ENCODE measurements at regions not wholly inside any gene's neighbourhood (a gene's known extent, or its start where the extent isn't known, plus 50 kb on each side); places are given as distances from the start of the nearest gene placed in this dataset.
A peak's percentile ranks its signal among the peaks of the same experiment; 100 is the strongest.

DNA sequence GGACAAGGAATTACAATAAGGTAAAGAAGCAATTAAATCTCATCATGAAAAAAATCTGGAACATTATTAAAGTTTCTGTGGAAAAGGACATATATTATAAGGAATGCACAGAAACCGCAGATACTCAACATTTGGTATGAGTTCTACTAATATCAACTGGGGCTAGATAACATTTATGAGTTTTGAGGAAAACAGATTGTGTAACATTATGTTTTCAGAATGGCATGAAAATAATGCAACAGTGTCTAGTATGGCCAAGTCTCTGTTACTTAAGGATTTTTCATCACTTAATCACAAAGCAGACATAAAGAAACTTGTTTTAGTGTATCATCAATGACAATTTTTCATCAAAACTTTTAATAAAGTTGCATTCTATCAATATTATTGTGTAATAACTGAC, 785.0 kb downstream of the GLUD2 start:
- no peak for DNase-seq (ENCODE audit: low spot score)
- Mint-ChIP-seq H3K4me3 (ENCODE audit: unreplicated experiment) (no peak overlapping the region), H3K9me3 (ENCODE audit: low read depth) (peaks cover 10% of the 10 kb centered on the region), H3K36me3 (ENCODE audit: low read depth) (no peaks in the 10 kb centered on the region), H3K4me1 (ENCODE audit: low read depth) (no peaks in the 10 kb centered on the region), H3K27me3 (ENCODE audit: low read depth) (no peaks in the 10 kb centered on the region), H3K27ac (ENCODE audit: unreplicated experiment) (no peak overlapping the region)
- TF ChIP-seq CTCF (IDR thresholded peaks at IDR 0.05): no peak

GRCh38 chrX:121836000-121836399, 788.6 kb downstream of the GLUD2 start:
- no peaks in the 10 kb centered on the region for H3K36me3 Mint-ChIP-seq (ENCODE audit: low read depth)
- no peak for TF ChIP-seq CTCF (IDR thresholded peaks at IDR 0.05)
- H3K4me3 Mint-ChIP-seq (ENCODE audit: unreplicated experiment): no peak overlapping the region
- no peak for DNase-seq (ENCODE audit: low spot score)
- H3K27ac Mint-ChIP-seq (ENCODE audit: unreplicated experiment): no peak overlapping the region
- no peaks in the 10 kb centered on the region for H3K4me1 Mint-ChIP-seq (ENCODE audit: low read depth)
- no peaks in the 10 kb centered on the region for H3K27me3 Mint-ChIP-seq (ENCODE audit: low read depth)
- H3K9me3 Mint-ChIP-seq (ENCODE audit: low read depth): peaks cover 10% of the 10 kb centered on the region

GRCh38 chrX:121851033-121851432, 803.6 kb downstream of the GLUD2 start:
- no peaks in the 10 kb centered on the region for H3K4me1 Mint-ChIP-seq (ENCODE audit: low read depth)
- TF ChIP-seq CTCF (IDR thresholded peaks at IDR 0.05): no peak
- H3K27ac Mint-ChIP-seq (ENCODE audit: unreplicated experiment): no peak overlapping the region
- no peak overlapping the region for H3K4me3 Mint-ChIP-seq (ENCODE audit: unreplicated experiment)
- H3K9me3 Mint-ChIP-seq (ENCODE audit: low read depth): peaks cover 6% of the 10 kb centered on the region
- H3K27me3 Mint-ChIP-seq (ENCODE audit: low read depth): no peaks in the 10 kb centered on the region
- no peaks in the 10 kb centered on the region for H3K36me3 Mint-ChIP-seq (ENCODE audit: low read depth)
- DNase-seq (ENCODE audit: low spot score): no peak

DNA sequence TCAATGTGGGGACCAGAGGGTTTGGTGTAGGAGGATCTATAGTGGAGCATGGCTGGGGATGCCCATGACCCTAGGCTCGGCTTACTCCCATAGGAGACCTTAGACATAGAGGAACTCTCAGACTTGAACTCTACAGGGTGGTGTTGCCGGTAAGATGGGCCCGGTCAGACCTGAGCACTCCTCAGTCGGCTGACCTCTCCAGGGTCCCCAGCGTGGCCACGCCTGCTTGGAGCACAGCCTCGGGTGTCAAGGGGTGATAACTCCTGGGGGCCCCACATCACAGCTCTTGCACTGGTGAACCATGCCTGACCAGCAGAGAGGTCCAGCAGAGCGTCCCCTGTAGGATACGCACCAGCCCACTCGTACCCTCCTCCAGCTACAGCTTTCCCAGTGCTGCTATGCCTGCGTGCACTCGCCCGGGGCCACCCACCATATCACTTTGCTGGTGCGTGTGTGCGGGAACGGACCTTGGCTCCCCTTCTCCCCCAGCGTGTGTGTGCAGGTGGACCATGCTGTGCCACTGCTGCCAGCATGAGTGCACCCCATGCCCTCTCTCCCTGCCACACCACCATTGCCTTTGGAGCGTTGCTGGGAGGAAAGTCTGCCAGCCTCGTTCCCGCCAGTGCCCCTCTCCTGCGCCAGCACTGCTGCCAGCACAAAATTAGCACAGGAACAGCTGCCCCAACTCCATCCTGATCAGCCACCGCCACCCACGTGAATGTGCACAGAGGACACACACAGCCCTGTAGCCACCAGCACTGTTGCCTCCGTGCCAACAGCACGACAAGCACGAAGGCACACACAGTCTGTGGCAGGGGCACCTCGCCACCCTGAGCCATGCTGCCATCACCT, 806.6 kb downstream of the GLUD2 start:
- DNase-seq (ENCODE audit: low spot score): peak; percentile 89
- H3K27me3 Mint-ChIP-seq (ENCODE audit: low read depth): no peaks in the 10 kb centered on the region
- no peak overlapping the region for H3K4me3 Mint-ChIP-seq (ENCODE audit: unreplicated experiment)
- TF ChIP-seq CTCF (IDR thresholded peaks at IDR 0.05): no peak
- no peaks in the 10 kb centered on the region for H3K36me3 Mint-ChIP-seq (ENCODE audit: low read depth)
- no peak overlapping the region for H3K27ac Mint-ChIP-seq (ENCODE audit: unreplicated experiment)
- no peaks in the 10 kb centered on the region for H3K4me1 Mint-ChIP-seq (ENCODE audit: low read depth)
- H3K9me3 Mint-ChIP-seq (ENCODE audit: low read depth): peaks cover 9% of the 10 kb centered on the region

DNA sequence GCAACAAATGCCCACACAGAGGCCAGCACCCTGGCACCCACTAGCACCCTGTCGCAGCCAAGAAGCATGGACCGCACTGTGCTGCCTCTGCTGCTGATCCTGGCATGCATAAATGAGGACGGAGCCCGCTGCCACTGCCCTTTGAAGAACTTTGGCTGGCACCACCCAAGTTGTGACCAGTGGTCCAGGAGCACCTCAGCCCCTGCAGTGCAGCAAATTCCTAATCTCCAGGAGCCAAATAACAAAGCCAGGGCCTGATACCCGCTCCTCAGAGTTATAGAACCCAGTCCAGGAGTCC, 807.2 kb downstream of the GLUD2 start:
- DNase-seq (ENCODE audit: low spot score): no peak
- Mint-ChIP-seq H3K36me3 (ENCODE audit: low read depth) (no peaks in the 10 kb centered on the region), H3K4me1 (ENCODE audit: low read depth) (no peaks in the 10 kb centered on the region), H3K4me3 (ENCODE audit: unreplicated experiment) (no peak overlapping the region), H3K27me3 (ENCODE audit: low read depth) (no peaks in the 10 kb centered on the region), H3K9me3 (ENCODE audit: low read depth) (peaks cover 9% of the 10 kb centered on the region), H3K27ac (ENCODE audit: unreplicated experiment) (no peak overlapping the region)
- TF ChIP-seq CTCF (IDR thresholded peaks at IDR 0.05): no peak
